ENCODE measurements at regions not wholly inside any gene's neighbourhood (a gene's known extent, or its start where the extent isn't known, plus 50 kb on each side); places are given as distances from the start of the nearest gene placed in this dataset.

DNA sequence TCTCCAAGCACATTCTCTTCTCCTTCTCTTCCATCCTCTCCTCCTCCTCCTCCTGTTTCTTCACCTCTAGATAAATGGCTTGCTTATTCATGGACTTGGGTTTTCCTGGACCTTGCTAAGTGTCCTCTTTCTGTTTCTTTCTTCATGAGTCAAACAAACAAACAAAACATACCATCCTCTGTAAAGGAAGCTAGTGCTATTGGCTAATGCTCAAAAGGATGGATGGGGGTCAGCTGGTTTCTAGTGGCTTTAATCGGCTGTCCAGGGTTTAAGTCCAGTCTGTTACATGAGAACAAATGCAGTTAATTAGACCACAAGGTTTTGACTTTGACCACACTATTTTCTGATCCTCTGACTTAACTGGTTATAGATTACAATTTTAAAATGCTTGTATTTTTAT is 83.8 kb upstream of the TSPAN2 start:
- DNase-seq (ENCODE audit: insufficient read length, low spot score, missing footprints): no peak
- Histone ChIP-seq H3K4me3 (ENCODE audit: insufficient read depth, low read length) (no peak overlapping the region), H3K27me3 (ENCODE audit: insufficient read depth, low read length) (no peaks in the 10 kb centered on the region), H3K79me2 (ENCODE audit: insufficient read depth, low read length) (no peaks in the 10 kb centered on the region), H3K36me3 (ENCODE audit: insufficient read depth, low read length) (no peaks in the 10 kb centered on the region), H3K9me3 (ENCODE audit: low read depth, low read length) (peaks cover 7% of the 10 kb centered on the region), H3K4me1 (ENCODE audit: insufficient read depth, low read length) (peaks cover 30% of the 10 kb centered on the region), H4K20me1 (ENCODE audit: insufficient read depth, low read length) (no peaks in the 10 kb centered on the region), H3K27ac (ENCODE audit: low read depth, low read length) (no peak overlapping the region), H2AFZ (ENCODE audit: low read length) (no peak overlapping the region), H3K4me2 (ENCODE audit: insufficient read depth, low read length) (no peak overlapping the region)
- TF ChIP-seq, protein P1, sequence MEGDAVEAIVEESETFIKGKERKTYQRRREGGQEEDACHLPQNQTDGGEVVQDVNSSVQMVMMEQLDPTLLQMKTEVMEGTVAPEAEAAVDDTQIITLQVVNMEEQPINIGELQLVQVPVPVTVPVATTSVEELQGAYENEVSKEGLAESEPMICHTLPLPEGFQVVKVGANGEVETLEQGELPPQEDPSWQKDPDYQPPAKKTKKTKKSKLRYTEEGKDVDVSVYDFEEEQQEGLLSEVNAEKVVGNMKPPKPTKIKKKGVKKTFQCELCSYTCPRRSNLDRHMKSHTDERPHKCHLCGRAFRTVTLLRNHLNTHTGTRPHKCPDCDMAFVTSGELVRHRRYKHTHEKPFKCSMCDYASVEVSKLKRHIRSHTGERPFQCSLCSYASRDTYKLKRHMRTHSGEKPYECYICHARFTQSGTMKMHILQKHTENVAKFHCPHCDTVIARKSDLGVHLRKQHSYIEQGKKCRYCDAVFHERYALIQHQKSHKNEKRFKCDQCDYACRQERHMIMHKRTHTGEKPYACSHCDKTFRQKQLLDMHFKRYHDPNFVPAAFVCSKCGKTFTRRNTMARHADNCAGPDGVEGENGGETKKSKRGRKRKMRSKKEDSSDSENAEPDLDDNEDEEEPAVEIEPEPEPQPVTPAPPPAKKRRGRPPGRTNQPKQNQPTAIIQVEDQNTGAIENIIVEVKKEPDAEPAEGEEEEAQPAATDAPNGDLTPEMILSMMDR (IDR thresholded peaks at IDR 0.05; ENCODE audit: extremely low read depth, low read depth, low read length): no peak

DNA sequence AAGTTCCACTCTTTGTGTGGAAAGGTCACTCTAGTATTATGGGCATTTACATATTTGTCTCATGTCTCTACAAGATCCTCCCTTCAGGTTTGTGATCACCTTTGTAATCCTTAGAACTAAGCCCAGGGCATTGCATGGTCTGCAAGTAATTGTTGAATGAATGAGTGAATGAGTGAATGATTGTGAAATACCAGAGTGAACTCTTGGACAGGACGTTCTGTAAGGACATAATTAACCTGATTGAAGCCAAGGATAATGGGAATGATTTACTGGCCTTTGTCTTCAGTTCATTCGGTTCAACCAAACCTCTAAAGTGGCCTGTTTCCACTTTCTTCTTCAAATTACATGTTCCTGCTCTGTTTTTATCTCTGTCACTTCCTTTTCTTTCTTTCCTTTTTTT is 83.0 kb upstream of the TSPAN2 start:
- Histone ChIP-seq H3K9me3 (ENCODE audit: low read depth, low read length) (peaks cover 7% of the 10 kb centered on the region), H3K27ac (ENCODE audit: low read depth, low read length) (no peak overlapping the region), H3K4me3 (ENCODE audit: insufficient read depth, low read length) (no peak overlapping the region), H3K4me1 (ENCODE audit: insufficient read depth, low read length) (peaks cover 38% of the 10 kb centered on the region), H3K79me2 (ENCODE audit: insufficient read depth, low read length) (no peaks in the 10 kb centered on the region), H3K27me3 (ENCODE audit: insufficient read depth, low read length) (no peaks in the 10 kb centered on the region), H4K20me1 (ENCODE audit: insufficient read depth, low read length) (no peaks in the 10 kb centered on the region), H3K4me2 (ENCODE audit: insufficient read depth, low read length) (no peak overlapping the region), H2AFZ (ENCODE audit: low read length) (no peak overlapping the region), H3K36me3 (ENCODE audit: insufficient read depth, low read length) (no peaks in the 10 kb centered on the region)
- TF ChIP-seq, protein P1 (IDR thresholded peaks at IDR 0.05; ENCODE audit: extremely low read depth, low read depth, low read length): no peak
- DNase-seq (ENCODE audit: insufficient read length, low spot score, missing footprints): no peak

DNA sequence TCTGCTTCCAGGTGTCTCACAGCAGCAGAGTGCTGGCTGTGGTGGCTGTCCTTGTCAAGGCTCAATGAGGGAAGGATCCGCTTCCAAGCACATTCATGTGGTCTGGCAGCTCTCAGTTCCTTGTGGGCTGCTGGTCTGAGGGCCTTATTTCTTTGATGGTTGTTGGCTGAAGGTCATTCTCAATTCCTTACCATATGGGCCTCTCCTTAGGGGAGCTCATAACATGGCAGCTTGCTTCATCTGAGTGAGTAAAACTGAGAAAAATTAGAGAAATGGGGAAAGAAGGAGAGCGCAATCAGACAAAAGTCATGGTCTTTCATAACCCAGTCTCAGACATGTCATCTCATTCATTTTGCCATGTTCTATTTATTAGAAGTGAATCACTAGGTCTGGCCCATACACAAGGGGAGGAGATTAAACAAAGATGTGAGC is 81.7 kb upstream of the TSPAN2 start:
- TF ChIP-seq, protein P1 (IDR thresholded peaks at IDR 0.05; ENCODE audit: extremely low read depth, low read depth, low read length): no peak
- no peaks in the 10 kb centered on the region for H3K79me2 ChIP-seq (ENCODE audit: insufficient read depth, low read length)
- H3K4me1 ChIP-seq (ENCODE audit: insufficient read depth, low read length): peaks cover 51% of the 10 kb centered on the region
- no peak overlapping the region for H3K4me2 ChIP-seq (ENCODE audit: insufficient read depth, low read length)
- H4K20me1 ChIP-seq (ENCODE audit: insufficient read depth, low read length): no peaks in the 10 kb centered on the region
- H3K4me3 ChIP-seq (ENCODE audit: insufficient read depth, low read length): no peak overlapping the region
- H3K27me3 ChIP-seq (ENCODE audit: insufficient read depth, low read length): no peaks in the 10 kb centered on the region
- H3K9me3 ChIP-seq (ENCODE audit: low read depth, low read length): peaks cover 7% of the 10 kb centered on the region
- H3K36me3 ChIP-seq (ENCODE audit: insufficient read depth, low read length): no peaks in the 10 kb centered on the region
- H3K27ac ChIP-seq (ENCODE audit: low read depth, low read length): peak overlapping the region; percentile 96
- H2AFZ ChIP-seq (ENCODE audit: low read length): peak overlapping the region; percentile 10
- DNase-seq (ENCODE audit: insufficient read length, low spot score, missing footprints): no peak

DNA sequence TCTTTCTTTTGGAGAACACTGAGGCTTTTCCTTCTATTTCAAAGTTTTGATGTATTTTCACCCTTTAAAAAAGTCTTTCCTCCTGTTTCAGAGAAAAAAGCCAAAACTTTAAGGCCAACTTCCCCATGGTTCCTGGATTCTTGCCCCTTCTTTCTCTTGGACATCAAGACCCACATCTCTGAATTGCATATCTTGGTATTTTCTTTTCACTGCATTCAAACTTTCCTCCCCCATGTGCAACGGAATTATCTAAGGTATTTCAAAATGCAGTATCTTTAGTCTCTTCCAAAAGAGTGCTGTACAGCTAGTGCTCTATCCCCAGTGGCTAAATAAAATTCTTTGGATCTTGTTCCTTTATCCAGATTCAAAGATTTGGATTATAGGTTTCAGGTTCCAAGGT is 81.1 kb upstream of the TSPAN2 start:
- TF ChIP-seq, protein P1 (IDR thresholded peaks at IDR 0.05; ENCODE audit: extremely low read depth, low read depth, low read length): no peak
- H3K36me3 ChIP-seq (ENCODE audit: insufficient read depth, low read length): no peaks in the 10 kb centered on the region
- no peak overlapping the region for H3K4me2 ChIP-seq (ENCODE audit: insufficient read depth, low read length)
- peaks cover 52% of the 10 kb centered on the region for H3K4me1 ChIP-seq (ENCODE audit: insufficient read depth, low read length)
- H4K20me1 ChIP-seq (ENCODE audit: insufficient read depth, low read length): no peaks in the 10 kb centered on the region
- peak overlapping the region; percentile 96 for H3K27ac ChIP-seq (ENCODE audit: low read depth, low read length)
- H3K4me3 ChIP-seq (ENCODE audit: insufficient read depth, low read length): no peak overlapping the region
- H3K9me3 ChIP-seq (ENCODE audit: low read depth, low read length): peaks cover 7% of the 10 kb centered on the region
- DNase-seq (ENCODE audit: insufficient read length, low spot score, missing footprints): no peak
- no peaks in the 10 kb centered on the region for H3K27me3 ChIP-seq (ENCODE audit: insufficient read depth, low read length)
- H3K79me2 ChIP-seq (ENCODE audit: insufficient read depth, low read length): no peaks in the 10 kb centered on the region
- H2AFZ ChIP-seq (ENCODE audit: low read length): no peak overlapping the region

Measured in osteoblast (primary cell).